Activated B cell treated with CpG ODN at 0.5 μM for 24 hours (primary cell): ENCODE measurements at regions not wholly inside any gene's neighbourhood (a gene's known extent, or its start where the extent isn't known, plus 50 kb on each side); places are given as distances from the start of the nearest gene placed in this dataset.

Source experiments
- ATAC-seq: fragments of 200-7000 bp; cut with Tn5 transposase; one replicate; pipeline ENCODE4 v1.10.0; 2021; ENCODE audit warnings: low read depth, mild to moderate bottlenecking, moderate library complexity
- CTCF ChIA-PET: fragments of 350-600 bp; sonication (Branson Sonifier 250); formaldehyde crosslinking; loops from one replicate; lab custom pipeline; 2021; ENCODE audit warnings: antibody characterized with exemption; lab: Charles Lee
- POLR2A ChIA-PET: fragments of 350-600 bp; sonication (Branson Sonifier 250); formaldehyde crosslinking; loops from one replicate; lab custom pipeline; 2021; ENCODE audit warnings: antibody characterized with exemption; lab: Charles Lee
- DNase-seq: peaks from one replicate; pipeline ENCODE4 v3.0.0; 2022
- H3K27ac Mint-ChIP-seq: one replicate; pipeline ENCODE4 v1.8.0; 2020; ENCODE audit warnings: mixed read lengths
- H3K27me3 Mint-ChIP-seq: one replicate; pipeline ENCODE4 v1.8.0; 2021; ENCODE audit warnings: mixed read lengths
- H3K36me3 Mint-ChIP-seq: one replicate; pipeline ENCODE4 v1.8.0; 2021; ENCODE audit warnings: low read depth, mixed read lengths
- H3K4me1 Mint-ChIP-seq: one replicate; pipeline ENCODE4 v1.8.0; 2021; ENCODE audit warnings: mixed read lengths
- H3K4me3 Mint-ChIP-seq: one replicate; pipeline ENCODE4 v1.8.0; 2020; ENCODE audit warnings: mild to moderate bottlenecking, mixed read lengths
- H3K9me3 Mint-ChIP-seq: one replicate; pipeline ENCODE4 v1.8.0; 2020; ENCODE audit warnings: mixed read lengths
- CTCF ChIP-seq: fragments of 200-600 bp; IDR thresholded peaks from one replicate; pipeline ENCODE4 v1.8.0; 2022; ENCODE audit warnings: antibody characterized with exemption, mild to moderate bottlenecking
- intact Hi-C: fragments of 100-400 bp; cut with micrococcal nuclease; formaldehyde crosslinking; loops from one replicate; pipeline ENCODE4 v1.15.1; 2024

DNA sequence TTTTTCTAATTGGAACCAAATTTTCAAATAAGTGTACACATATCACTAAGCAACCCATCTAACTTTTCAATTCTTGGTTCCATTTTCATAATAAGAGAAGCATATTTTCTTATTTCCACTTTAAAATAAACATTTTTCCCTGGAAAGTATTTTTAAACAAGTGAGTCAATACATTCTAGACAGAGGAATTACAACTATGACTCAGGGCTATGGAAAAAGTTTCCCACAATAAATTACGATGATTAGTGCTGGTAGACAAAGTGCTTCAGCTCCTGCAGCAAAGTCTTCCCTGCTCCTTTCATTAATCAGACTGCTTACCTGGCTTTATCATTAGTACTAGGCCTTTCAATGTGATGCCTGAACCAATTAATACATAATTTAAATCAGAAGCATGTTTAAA, 322.5 kb downstream of the HACE1 start:
- no peaks in the 10 kb centered on the region for H3K27me3 Mint-ChIP-seq
- H3K27ac Mint-ChIP-seq, result no peak overlapping the region
- ATAC-seq (no peak), DNase-seq (no peak)
- no peaks in the 10 kb centered on the region for H3K4me1 Mint-ChIP-seq
- intact Hi-C loops, result no loop called here
- H3K36me3 Mint-ChIP-seq, result no peaks in the 10 kb centered on the region
- CTCF ChIA-PET, result no interaction called here
- POLR2A ChIA-PET, result no interaction called here
- TF ChIP-seq CTCF, result no peak
- no peaks in the 10 kb centered on the region for H3K9me3 Mint-ChIP-seq
- no peak overlapping the region for H3K4me3 Mint-ChIP-seq

DNA sequence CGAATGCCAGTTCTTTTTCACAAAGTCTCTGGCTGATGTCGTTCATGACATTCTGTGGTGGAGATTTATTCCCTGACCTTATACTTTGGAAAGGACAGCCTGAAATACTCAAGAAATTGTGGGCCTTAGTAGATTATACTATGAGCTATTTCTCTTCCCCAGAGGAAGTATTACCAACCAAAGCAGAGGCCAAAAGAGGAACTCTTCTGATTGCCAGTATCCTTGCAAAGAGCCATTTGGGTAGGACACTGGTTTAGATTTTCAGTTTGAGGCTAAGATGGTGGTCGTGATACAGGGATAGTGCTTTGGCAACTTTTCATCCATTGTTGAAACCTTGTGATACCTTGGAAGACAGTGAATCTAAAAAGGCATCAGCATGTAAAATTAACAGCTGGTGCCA, 327.3 kb downstream of the HACE1 start:
- H3K36me3 Mint-ChIP-seq, result no peaks in the 10 kb centered on the region
- ATAC-seq (no peak), DNase-seq (no peak)
- intact Hi-C loops, result no loop called here
- POLR2A ChIA-PET, result no interaction called here
- no peak overlapping the region for H3K4me3 Mint-ChIP-seq
- no peaks in the 10 kb centered on the region for H3K4me1 Mint-ChIP-seq
- H3K27ac Mint-ChIP-seq, result no peak overlapping the region
- H3K27me3 Mint-ChIP-seq, result no peaks in the 10 kb centered on the region
- no peaks in the 10 kb centered on the region for H3K9me3 Mint-ChIP-seq
- no peak for TF ChIP-seq CTCF
- CTCF ChIA-PET, result no interaction called here

- Mint-ChIP-seq H3K36me3 (no peaks in the 10 kb centered on the region), H3K27ac (no peak overlapping the region), H3K4me1 (no peaks in the 10 kb centered on the region), H3K9me3 (no peaks in the 10 kb centered on the region), H3K27me3 (no peaks in the 10 kb centered on the region), H3K4me3 (no peak overlapping the region)
- no peak for ATAC-seq
- no peak for TF ChIP-seq CTCF
- DNase-seq, result no peak
- intact Hi-C loops, result no loop called here
- POLR2A ChIA-PET, result no interaction called here
- CTCF ChIA-PET, result no interaction called here
Observed at GRCh38 chr6:104531646-104532045, 328.1 kb downstream of the HACE1 start.

GRCh38 chr6:104527761-104528415, 331.8 kb downstream of the HACE1 start:
- intact Hi-C loops, result no loop called here
- DNase-seq, result no peak

GRCh38 chr6:104527311-104527710, 332.4 kb downstream of the HACE1 start:
- CTCF ChIA-PET, result interaction anchor here (0.7 kb wide), 1 partner anchor 12 kb away, joined by 3 read pairs; no protein-coding TSS in a partner anchor
- no peaks in the 10 kb centered on the region for H3K9me3 Mint-ChIP-seq
- intact Hi-C loops, result no loop called here

More at GRCh38 chr6:104527761-104528415, 331.8 kb downstream of the HACE1 start:
- Mint-ChIP-seq H3K4me3 (no peak overlapping the region), H3K36me3 (no peaks in the 10 kb centered on the region), H3K9me3 (no peaks in the 10 kb centered on the region), H3K27me3 (no peaks in the 10 kb centered on the region), H3K4me1 (no peaks in the 10 kb centered on the region), H3K27ac (no peak overlapping the region)
- POLR2A ChIA-PET, result no interaction called here
- ATAC-seq, result no peak
- CTCF ChIA-PET, result interaction anchor here (0.7 kb wide), 1 partner anchor 11 kb away, joined by 3 read pairs; no protein-coding TSS in a partner anchor
- no peak for TF ChIP-seq CTCF

More at GRCh38 chr6:104527311-104527710, 332.4 kb downstream of the HACE1 start:
- TF ChIP-seq CTCF, result no peak
- Mint-ChIP-seq H3K4me1 (no peaks in the 10 kb centered on the region), H3K27ac (no peak overlapping the region), H3K4me3 (no peak overlapping the region), H3K36me3 (no peaks in the 10 kb centered on the region), H3K27me3 (no peaks in the 10 kb centered on the region)
- ATAC-seq (no peak), DNase-seq (no peak)
- POLR2A ChIA-PET, result no interaction called here
